GM21423 (cell line): ENCODE measurements at regions not wholly inside any gene's neighbourhood (a gene's known extent, or its start where the extent isn't known, plus 50 kb on each side); places are given as distances from the start of the nearest gene placed in this dataset.
A peak's percentile ranks its signal among the peaks of the same experiment; 100 is the strongest.
"Not testable (repeated sequence)": the region's sequence is repeated elsewhere in the genome, so short reads cannot be mapped to it uniquely, and the experiment has no call there.

ENCODE experiments used
- ATAC-seq: cut with Tn5 transposase; IDR thresholded peaks from one replicate; pipeline ENCODE4 v1.9.1; 2021; ENCODE audit warnings: mild to moderate bottlenecking, moderate library complexity; ENCODE audit not compliant: unreplicated experiment

DNA sequence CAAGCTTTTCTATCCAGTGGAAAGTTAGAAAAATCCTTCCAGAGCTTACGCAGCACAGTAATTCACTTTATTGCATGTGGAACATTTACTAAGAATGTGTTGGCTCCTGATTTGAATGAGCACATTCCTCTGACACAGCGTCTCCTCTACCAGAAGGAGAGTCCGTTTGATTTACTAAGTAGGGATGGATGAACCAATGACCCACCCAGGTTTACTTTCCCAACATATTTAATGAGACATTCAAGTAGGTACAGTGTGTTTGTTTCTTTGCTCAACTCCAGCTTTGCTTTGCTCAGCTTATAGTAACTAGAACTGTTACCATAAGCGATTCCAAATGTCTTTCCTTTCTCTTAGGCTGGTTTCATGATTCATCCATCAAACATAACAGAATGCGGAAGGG, 161.7 kb downstream of the SMARCA1 start:
- ATAC-seq = no peak

DNA sequence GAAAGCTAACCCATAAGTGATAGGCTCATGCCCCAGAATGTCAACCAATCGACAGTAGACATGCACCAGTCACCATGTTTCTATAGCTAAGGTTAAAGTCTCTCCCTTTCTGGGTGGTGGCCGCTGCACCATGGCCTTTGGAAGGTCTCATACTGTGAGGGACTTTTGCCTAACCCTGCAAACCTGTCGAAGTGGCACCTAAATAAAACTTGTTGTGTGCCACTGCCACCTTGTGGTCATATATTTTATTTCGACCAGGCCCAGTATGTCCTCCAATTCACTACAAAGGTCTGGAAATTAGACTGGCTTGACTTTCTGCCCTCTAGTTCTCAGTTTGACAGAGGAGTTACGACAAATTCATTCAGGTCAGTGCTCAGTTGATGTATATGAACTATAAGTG, 163.1 kb downstream of the SMARCA1 start:
- ATAC-seq = peak; percentile 78

DNA sequence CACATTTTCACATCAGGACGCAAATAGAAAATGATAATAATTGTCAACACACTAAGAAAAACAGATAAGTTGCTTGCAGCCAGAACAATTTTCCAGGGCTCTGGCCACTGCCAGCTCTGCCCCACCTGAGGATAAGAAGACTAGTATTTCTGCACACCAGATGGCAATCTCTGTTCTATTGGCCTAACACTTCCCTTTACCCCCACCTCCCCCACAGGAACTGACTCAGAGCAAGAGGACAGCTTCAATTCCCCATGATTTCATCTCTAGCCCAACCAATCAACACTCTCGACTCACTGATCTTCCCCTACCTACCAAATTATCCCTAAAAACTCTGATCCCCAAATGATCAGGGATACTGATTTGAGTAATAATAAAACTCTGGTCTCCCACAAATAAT, 164.0 kb downstream of the SMARCA1 start:
- ATAC-seq = no peak

DNA sequence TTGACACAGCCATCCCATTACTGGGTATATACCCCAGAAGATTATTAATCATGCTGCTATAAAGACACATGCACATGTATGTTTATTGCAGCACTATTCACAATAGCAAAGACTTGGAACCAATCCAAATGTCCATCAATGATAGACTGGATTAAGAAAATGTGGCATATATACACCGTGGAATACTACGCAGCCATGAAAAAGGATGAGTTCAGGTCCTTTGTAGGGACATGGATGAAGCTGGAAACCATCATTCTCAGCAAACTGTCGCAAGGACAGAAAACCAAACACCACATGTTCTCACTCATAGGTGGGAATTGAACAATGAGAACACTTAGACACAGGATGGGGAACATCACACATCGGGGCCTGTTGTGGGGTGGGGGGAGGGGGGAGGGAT, 165.9 kb downstream of the SMARCA1 start:
- not testable (repeated sequence) for ATAC-seq

DNA sequence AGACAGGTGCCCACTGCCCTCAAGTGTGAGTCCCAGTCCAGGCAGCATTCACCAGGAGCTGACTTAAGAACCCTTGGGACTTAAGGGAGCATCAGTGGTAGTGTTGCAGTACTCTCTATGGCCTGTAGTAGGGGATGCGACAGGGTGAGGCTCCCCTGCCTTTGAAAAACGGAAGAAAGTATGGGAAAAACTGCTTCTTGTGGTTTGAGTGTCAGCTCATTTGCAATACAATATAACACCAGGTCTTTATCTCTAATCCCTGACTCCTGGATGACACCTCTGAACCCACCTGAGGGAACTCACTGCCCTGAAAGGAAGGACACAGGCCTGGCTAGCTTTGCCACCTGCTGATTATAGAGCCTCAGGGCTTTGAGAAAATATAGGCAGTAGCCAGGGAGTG, 176.0 kb downstream of the SMARCA1 start:
- ATAC-seq = peak; percentile 44

DNA sequence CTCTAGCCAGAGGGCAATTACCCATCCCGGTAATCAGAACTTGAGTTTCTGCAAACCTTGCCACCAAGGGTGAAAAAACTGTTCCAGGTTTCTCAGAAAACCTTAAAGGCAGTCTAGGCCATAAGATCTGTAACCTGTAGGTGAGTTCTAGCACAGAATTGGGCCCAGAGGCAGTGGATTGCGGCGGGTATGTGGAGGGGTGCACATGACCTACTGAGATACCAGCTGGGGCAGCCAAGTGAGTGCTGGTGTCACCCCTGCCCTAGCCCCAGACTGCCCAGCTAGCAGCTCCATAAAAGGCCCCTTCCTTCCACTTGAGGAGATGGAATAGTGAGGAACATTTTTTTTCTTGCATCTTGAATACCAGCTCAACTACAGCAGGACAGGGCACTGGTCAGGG, 176.7 kb downstream of the SMARCA1 start:
- ATAC-seq = no peak

DNA sequence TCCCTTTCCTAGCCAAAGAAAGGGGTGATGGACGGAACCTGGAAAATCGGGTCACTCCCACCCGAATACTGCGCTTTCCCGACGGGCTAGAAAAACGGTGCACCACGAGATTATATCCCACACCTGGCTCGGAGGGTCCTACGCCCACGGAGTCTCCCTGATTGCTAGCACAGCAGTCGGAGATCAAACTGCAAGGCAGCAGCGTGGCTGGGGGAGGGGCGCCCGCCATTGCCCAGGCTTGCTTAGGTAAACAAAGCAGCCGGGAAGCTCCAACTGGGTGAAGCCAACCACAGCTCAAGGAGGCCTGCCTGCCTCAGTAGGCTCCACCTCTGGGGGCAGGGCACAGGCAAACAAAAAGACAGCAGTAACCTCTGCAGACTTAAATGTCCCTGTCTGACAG, 186.0 kb downstream of the SMARCA1 start:
- not testable (repeated sequence) for ATAC-seq

DNA sequence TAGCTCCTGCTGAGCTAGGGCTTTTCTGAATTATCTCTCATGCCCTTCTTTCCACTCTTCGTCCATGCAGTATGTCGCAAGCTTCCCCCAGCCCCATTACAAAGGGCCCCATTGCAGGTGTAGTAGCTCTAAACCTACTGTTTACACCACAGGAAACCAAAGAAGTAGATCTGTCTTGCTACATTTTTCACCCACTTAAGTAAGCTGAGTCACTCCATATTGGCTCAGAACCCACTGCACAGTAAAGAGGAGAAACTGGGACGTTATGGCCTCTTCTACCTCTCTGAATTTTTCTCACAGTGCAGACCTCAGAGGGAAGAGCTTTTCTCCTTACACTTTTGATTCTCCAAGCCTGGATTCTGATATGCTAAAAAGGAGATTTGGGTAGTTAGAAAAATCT, 200.2 kb downstream of the SMARCA1 start:
- no peak for ATAC-seq

DNA sequence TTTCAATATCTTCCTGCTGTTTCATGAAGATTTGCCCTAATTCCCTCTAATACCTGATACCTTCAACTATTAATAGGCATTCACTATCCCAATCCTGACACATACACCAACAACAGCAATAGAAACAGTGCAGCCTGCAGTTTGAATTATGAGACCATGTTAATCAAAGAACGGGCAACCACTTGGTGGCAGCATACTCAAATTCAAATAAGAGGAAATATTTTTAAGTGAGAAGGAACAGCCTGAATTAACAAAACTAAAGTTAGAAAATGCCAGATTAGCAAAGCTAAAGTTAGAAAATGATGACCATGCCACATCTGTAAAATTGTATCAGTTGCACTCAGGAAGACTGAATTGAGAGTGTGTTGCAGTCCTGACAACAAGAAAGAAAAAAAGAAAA, 204.9 kb downstream of the SMARCA1 start:
- no peak for ATAC-seq

DNA sequence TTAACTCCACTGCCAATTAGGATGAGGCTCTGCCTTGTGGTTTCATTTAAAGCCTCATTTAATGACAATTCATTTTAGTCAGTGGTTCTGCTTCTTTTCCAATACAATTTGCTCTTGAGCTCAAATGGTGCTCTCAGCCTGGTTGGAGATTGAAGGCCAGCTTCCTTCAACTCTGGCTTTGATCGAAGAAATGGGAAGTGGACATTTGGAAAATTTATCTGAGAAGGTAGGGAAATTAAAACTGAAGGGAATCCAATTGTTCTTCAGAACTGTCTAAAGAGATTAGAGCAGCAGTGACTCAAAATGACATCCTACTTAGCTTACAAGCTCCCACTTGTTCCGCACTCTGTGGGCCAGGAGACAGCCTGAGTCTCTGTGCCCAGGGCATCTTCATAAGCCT, 206.8 kb downstream of the SMARCA1 start:
- ATAC-seq = no peak

DNA sequence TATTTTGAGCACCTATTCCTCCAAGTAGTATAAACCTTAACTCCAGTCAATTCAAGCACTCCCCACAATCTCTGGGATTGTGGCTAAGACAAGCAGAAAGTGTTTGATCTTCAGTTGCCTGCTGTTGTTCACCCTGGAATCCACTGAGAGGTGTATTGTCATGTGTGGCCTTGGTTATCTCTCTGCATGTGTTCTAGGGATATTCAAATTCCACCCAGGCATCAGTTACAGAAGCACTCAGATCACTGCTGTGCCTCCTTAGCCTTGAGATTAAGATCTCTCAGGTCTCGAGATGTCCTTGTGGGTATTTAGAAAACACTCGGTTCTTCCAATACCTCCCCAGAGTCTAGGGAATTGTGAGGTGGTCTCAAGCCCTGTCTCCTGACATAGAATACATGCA, 213.3 kb downstream of the SMARCA1 start:
- ATAC-seq = no peak

DNA sequence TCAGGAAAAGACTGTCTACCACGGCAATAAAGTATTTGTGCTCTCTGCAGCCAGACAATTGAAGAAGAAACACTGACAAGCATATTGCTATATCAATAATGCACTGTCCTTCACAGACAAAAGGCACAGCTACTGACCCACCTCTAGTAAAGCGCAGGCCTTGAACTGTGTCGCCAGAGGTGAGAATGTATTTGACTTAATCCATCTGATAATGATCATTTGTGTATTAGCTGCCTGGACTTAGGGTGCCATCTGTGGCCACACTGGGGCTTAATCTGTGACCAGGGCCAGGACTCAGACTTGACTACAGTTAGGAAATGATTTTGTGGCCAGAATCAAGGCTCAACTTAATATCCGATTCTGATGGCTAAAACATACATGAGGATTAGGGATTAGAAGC, 260.4 kb downstream of the SMARCA1 start:
- ATAC-seq = no peak

DNA sequence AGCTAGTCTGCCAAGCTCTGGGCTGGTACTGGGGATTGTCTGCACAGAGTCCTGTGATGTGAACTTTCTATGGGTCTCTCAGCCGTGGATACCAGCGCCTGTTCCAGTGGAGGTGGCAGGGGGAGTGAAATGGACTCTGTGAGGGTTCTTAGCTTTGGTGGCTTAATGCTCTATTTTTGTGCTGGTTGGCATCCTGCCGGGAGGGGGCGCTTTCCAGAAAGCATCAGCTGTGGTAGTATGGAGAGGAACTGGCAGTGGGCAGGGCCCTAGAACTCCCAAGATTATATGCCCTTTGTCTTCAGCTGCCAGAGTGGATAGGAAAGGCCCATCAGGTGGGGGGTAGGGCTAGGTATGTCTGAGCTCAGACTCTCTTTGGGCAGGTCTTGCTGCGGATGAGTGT, 267.8 kb downstream of the SMARCA1 start:
- ATAC-seq = not testable (repeated sequence)

DNA sequence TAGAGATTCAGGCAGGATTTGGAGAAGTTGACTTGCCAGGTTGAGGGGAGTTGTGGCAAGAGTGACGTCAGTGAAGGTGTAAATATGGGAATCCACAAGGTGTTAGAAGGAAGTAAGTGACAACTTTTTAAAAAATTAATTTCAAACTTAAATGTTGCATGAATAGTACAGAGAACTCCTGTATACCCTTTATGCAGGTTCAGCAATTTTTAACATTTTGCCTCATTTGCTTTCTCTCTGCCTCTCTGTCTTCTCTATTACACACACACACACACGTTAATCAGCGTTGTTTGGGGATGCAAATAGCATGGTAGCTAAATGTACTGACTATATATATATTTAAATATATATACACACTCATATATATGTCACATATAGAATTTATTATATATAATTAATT, 273.7 kb downstream of the SMARCA1 start:
- ATAC-seq = no peak

DNA sequence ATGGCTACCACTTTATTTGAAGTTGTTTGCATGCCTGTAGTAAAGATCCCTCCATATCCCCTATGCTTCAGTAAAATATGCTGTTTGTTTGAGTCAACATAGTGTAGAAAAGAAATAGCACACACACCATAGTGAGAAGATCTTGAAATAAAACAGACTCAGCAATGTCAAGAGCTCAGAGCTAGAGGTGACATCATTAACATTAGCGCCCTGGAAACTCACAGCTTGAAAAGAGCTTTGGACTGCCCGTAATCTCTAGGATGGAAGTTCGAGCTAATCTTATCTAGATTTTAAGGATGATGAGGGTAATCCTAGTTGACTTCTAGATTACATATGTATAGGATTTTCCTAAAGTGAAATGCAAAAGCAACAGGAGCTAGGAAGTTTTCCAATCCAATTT, 275.6 kb downstream of the SMARCA1 start:
- ATAC-seq = no peak

DNA sequence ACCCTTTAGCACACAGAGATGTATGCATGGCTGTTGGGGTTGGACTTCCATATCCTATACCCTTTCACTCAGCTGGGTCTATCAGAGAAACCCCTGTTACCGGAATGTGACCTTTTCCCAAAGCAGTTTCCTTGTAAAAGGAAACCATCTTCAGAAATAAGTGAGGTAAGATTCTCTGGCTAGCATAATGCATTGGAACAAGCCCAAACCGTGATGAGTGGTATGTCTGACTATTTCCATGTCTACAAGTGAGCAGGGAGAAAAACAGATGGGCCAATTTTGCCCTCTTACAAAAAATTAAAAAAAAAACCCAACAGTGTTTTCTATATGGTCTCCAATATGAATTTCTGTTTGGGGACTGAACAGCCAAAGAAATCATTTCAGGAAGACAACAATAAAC, 283.9 kb downstream of the SMARCA1 start:
- ATAC-seq = no peak

DNA sequence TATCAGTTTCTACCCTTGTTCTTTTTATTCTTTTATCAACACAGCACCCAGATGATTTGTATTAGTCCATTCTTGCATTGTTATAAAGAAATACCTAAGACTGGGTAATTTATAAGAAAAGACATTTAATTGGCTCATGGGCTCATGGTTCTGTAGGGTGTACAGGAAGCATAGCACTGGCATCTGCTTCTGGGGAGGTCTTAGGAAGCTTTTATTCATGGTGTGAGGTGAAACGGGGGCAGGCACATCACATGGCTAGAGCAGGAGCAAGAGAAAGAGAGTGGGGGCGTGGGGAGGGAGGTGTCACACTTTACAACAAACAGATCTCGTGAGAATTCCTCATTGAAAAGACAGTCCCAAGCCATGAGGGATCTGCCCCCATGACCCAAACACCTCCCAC, 285.3 kb downstream of the SMARCA1 start:
- ATAC-seq = no peak

DNA sequence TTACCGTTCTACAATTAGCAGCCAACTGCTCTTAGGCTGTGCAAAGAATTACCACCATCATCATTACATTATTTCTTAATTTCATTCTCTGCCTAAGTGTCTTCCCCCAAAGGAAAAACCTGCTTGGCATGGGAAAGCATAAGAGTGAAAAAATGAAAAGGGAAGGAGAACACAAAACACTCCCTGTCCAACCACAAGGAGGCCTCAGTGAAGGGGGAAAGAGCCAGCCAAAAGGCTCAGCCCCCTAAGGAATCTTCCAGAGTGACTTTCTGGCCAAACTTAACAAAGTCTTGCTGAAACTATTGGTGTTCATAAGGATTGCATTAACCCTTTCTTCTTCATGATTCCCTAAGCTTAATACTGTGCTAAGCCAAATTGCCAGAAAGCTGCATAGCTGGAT, 287.4 kb downstream of the SMARCA1 start:
- ATAC-seq = no peak

DNA sequence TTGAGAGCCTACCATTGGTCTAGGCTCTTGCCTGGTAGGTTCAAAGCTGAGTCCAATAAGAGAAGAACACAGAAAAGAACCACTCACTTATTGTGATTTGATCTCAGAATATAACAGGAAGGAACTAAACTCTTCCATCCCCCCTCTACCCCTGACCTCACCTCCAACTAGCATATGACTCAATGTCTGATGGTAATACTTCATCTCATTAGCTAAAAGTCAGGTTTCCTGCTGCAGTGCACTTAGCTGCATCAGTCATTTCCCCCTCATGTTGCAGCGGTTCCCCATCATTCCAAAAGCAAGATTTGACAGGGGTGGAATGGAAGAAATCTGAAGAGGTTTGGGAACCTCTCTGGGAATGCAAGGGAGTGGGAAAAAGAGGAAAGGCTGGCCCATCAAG, 289.5 kb downstream of the SMARCA1 start:
- ATAC-seq = no peak

DNA sequence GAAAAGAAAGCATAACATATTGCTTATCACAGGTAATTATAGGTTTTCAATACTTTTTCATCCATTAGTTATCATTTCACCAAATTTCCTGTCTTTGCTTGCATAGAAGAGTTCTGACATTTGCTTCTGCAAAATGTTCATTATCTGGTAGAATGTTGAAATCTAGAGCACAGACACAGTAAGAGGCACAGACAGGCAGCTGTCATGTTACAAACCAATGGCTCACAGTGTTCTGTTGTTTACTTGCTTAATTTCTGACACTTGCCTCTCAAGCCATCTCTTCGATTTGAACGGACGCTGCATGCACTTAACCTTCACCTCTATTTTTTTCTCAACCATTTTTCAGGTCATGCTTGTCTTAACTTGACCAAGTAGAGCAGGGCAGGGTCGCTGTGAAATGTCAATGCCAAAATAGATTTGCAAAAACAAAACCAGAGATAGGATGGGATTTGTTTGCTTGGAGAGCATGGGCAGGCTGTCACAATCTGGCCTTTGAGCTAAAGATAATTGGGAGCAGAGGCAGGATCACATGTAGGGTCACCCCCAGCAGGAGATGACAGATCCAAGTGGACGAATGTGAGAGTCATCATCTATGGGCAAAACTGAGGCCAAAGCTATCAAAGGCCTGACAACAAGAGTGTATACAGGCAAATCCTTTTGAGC, 292.3 kb downstream of the SMARCA1 start:
- ATAC-seq = no peak

DNA sequence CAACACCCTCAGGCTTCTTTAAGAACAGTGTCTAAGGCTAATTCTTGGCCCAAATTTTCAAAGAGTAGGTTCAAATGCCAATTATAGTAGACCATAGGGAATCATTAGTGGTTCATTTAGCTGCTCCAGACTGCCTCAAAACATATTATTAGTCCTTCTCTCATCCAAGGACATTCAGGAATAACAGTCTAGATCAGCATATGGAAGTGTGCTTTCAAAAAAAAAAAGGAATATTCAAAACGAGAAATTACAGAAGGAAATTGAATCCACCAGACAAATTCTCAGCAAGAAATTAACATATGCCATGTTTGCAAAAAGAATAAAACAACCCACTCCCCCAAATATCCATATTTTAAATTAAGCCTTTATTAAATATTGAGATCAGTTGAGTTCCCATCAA, 293.1 kb downstream of the SMARCA1 start:
- no peak for ATAC-seq

DNA sequence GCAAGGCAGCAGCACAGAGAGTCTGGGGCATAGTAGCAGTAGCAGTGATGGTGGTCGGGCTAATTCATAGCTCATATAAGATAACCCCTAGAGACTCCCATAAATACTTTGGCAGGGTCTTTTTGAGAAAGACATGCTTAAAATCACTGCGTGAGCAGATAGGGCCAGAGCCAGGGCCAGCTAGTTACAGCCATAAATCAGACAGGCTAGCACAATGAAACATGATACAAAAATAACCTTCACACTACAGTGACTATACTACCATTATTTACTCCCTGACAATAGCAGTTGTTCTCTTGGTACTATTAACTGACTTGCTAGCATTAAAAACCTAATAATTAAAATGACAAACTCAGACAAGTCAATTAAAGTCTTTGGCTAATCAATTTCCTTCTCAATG, 295.9 kb downstream of the SMARCA1 start:
- no peak for ATAC-seq

DNA sequence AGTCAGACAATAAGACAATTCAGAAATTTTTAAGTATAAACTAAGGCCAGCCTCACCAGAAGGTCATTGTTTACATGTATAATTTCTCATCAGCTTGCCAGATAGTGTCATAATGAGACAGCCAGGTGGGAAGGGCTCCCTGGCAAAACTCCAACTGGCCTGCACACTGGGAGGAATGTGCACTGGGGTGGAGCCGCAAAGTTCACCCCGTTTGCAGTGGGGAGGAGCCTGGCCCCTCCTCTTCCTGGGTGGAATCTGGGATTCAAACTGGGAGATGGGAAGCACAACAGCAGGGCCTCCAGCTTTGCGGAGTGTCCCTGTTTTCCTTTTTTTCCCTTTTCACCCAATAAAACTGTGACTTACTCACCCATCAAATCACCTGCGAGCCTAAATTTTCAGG, 329.9 kb downstream of the SMARCA1 start:
- no peak for ATAC-seq

DNA sequence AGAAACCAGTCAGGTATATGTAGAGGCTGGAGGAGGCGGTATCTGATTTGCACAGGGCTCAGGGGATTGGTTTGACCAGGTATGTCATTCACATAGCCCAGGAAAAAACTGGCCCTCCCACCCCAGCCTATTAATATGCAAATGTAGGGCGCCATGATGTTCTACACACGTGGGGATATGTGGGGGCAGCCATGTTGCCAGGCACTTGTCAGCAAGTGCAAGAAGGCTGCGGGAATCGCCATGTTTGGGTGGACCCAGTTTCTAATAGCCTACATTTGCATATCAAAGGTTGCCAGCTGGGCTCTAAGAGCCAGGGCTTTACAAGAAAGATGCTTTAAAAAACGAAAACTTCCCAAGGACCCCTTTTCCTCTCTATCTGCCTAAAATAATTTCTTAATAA, 335.1 kb downstream of the SMARCA1 start:
- ATAC-seq = no peak
